ENCODE measurements at regions not wholly inside any gene's neighbourhood (a gene's known extent, or its start where the extent isn't known, plus 50 kb on each side); places are given as distances from the start of the nearest gene placed in this dataset.

- TF ChIP-seq TCF12 (IDR thresholded peaks at IDR 0.05; ENCODE audit: low read depth) = no peak
- TF ChIP-seq CREB1 (IDR thresholded peaks at IDR 0.05; ENCODE audit: low read depth) = no peak
- no peak for TF ChIP-seq EGR1 (IDR thresholded peaks at IDR 0.05)
- TF ChIP-seq USF1 (IDR thresholded peaks at IDR 0.05) = no peak
- no peak for TF ChIP-seq NFIC (IDR thresholded peaks at IDR 0.05)
- TF ChIP-seq TEAD4 (IDR thresholded peaks at IDR 0.05) = no peak
- no peak for TF ChIP-seq YY1 (IDR thresholded peaks at IDR 0.05; ENCODE audit: low read depth)
- TF ChIP-seq, protein P1, sequence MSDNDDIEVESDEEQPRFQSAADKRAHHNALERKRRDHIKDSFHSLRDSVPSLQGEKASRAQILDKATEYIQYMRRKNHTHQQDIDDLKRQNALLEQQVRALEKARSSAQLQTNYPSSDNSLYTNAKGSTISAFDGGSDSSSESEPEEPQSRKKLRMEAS (IDR thresholded peaks at IDR 0.05) = no peak
- TF ChIP-seq CEBPB (IDR thresholded peaks at IDR 0.05) = no peak
- no peak for TF ChIP-seq TAF1 (IDR thresholded peaks at IDR 0.05; ENCODE audit: low read depth)
Observed at GRCh38 chr10:78313636-78314035, 280.0 kb downstream of the RPS24 start.

- no peak for TF ChIP-seq EP300 (IDR thresholded peaks at IDR 0.05; ENCODE audit: borderline replicate concordance)
- TF ChIP-seq ZBTB7A (IDR thresholded peaks at IDR 0.05; ENCODE audit: low read depth) = no peak
- no peak for TF ChIP-seq REST (IDR thresholded peaks at IDR 0.05; ENCODE audit: low read depth)
- TF ChIP-seq, protein P1 (IDR thresholded peaks at IDR 0.05) = no peak
- TF ChIP-seq FOXM1 (IDR thresholded peaks at IDR 0.05; ENCODE audit: borderline replicate concordance, low read depth) = no peak
Observed at GRCh38 chr10:78314651-78315050, 281.0 kb downstream of the RPS24 start.

DNA sequence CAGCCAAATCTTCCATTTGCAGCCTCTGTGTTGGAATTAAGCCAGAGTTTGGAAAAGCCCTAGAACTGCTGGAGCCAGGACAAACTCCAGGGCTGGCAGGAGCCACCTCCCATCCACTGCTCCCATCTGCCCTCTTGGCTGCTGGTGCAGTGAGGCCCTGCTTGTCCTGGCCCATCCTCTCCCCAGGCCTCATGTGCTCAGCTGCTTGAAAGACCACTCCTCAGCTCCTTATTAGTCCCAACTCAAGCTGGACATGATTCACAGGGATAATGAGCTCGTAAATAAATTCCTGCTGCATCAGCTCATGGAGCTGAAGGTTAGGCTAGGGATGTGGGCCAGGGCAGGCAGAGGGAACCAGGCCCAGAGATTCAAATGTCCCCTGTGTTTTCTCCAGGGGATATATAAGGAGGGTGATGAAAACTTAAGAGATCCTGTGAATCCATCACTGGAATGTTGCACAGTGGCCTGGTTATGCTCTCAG, 282.8 kb downstream of the RPS24 start:
- no peak for TF ChIP-seq REST (IDR thresholded peaks at IDR 0.05; ENCODE audit: low read depth)
- no peak for TF ChIP-seq ZBTB7A (IDR thresholded peaks at IDR 0.05; ENCODE audit: low read depth)
- TF ChIP-seq USF1 (IDR thresholded peaks at IDR 0.05) = no peak
- no peak for TF ChIP-seq YY1 (IDR thresholded peaks at IDR 0.05; ENCODE audit: low read depth)
- TF ChIP-seq CEBPB (IDR thresholded peaks at IDR 0.05) = no peak
- TF ChIP-seq FOXM1 (IDR thresholded peaks at IDR 0.05; ENCODE audit: borderline replicate concordance, low read depth) = no peak
- TF ChIP-seq TEAD4 (IDR thresholded peaks at IDR 0.05) = no peak
- TF ChIP-seq, protein P1 (IDR thresholded peaks at IDR 0.05) = no peak
- TF ChIP-seq RAD21 (IDR thresholded peaks at IDR 0.05; ENCODE audit: low read depth) = no peak
- TF ChIP-seq CREB1 (IDR thresholded peaks at IDR 0.05; ENCODE audit: low read depth) = no peak
- TF ChIP-seq TAF1 (IDR thresholded peaks at IDR 0.05; ENCODE audit: low read depth) = no peak

DNA sequence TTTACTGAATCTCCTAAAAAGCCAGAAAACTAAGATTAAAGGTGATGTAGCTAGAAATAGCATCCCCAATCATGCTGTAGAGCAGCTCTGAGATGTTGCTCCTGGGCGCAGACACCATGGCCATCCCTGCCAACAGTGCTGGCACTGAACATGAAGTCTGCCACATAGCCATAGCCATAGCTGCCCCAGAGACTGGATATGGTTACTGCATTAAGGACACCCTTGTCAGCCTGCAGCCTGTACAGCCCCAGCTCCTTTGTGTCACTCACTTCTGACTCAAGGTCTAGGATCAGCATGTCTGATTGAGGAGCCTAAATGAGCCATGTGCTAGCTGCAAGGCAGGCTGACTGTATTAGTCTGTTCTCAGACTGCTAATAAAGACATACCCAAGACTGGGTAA, 284.6 kb downstream of the RPS24 start:
- TF ChIP-seq FOXM1 (IDR thresholded peaks at IDR 0.05; ENCODE audit: borderline replicate concordance, low read depth) (no peak), REST (IDR thresholded peaks at IDR 0.05; ENCODE audit: low read depth) (no peak), YY1 (IDR thresholded peaks at IDR 0.05; ENCODE audit: low read depth) (no peak), NFIC (IDR thresholded peaks at IDR 0.05) (no peak), USF1 (IDR thresholded peaks at IDR 0.05) (no peak), TEAD4 (IDR thresholded peaks at IDR 0.05) (no peak), ZBTB7A (IDR thresholded peaks at IDR 0.05; ENCODE audit: low read depth) (no peak), RAD21 (IDR thresholded peaks at IDR 0.05; ENCODE audit: low read depth) (no peak), CEBPB (IDR thresholded peaks at IDR 0.05) (no peak), EP300 (IDR thresholded peaks at IDR 0.05; ENCODE audit: borderline replicate concordance) (no peak), TAF1 (IDR thresholded peaks at IDR 0.05; ENCODE audit: low read depth) (no peak), TCF12 (IDR thresholded peaks at IDR 0.05; ENCODE audit: low read depth) (no peak)
- TF ChIP-seq, protein P1 (IDR thresholded peaks at IDR 0.05) = no peak

Data from Ishikawa (cell line).